GM21717 (cell line): ENCODE measurements at regions not wholly inside any gene's neighbourhood (a gene's known extent, or its start where the extent isn't known, plus 50 kb on each side); places are given as distances from the start of the nearest gene placed in this dataset.
A peak's percentile ranks its signal among the peaks of the same experiment; 100 is the strongest.
"Not testable (repeated sequence)": the region's sequence is repeated elsewhere in the genome, so short reads cannot be mapped to it uniquely, and the experiment has no call there.

Experiments
- ATAC-seq: cut with Tn5 transposase; IDR thresholded peaks from one replicate; pipeline ENCODE4 v1.9.1; 2021; ENCODE audit warnings: mild to moderate bottlenecking, moderate library complexity; ENCODE audit not compliant: unreplicated experiment

GRCh38 chr3:35194666-35195065, 444.7 kb upstream of the ARPP21 start:
- no peak for ATAC-seq

GRCh38 chr3:35198857-35199256, 440.5 kb upstream of the ARPP21 start:
- no peak for ATAC-seq

DNA sequence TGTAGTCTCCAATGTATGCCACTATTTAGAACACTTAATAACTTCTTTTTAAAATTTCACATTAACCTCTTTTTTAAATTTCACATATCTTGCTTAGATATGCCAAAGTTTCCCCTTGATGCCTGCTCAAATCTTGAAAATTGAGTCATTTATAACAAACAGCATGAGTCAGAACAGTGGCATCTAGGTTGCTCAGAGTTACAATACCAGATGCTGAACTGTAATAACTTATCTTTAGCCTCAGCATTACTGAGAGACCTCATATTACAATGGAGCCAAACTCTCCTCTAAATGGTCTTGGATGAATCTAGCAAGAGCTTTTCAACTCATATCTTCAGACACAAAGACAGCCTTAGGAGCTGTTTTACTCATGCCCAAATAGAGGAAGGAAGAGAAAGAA, 439.3 kb upstream of the ARPP21 start:
- no peak for ATAC-seq

DNA sequence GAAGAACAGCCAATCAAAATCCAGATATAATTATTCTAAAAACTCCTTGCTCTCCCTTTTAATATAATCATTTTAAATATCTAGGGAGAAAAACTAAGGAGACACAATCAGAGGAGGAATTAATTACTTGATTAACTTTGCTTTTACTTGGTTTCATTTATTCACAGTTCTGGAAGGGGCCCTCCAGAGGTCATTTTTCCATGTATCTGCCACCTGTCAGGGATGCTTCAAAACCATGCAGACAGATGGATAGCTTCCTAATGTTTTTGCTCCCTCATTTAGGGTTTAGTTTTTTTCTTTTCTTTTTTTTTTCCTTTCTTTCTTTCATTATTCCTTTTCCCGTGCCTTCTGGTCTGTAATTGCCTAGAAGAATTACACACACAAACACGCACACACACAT, 438.1 kb upstream of the ARPP21 start:
- ATAC-seq: no peak

DNA sequence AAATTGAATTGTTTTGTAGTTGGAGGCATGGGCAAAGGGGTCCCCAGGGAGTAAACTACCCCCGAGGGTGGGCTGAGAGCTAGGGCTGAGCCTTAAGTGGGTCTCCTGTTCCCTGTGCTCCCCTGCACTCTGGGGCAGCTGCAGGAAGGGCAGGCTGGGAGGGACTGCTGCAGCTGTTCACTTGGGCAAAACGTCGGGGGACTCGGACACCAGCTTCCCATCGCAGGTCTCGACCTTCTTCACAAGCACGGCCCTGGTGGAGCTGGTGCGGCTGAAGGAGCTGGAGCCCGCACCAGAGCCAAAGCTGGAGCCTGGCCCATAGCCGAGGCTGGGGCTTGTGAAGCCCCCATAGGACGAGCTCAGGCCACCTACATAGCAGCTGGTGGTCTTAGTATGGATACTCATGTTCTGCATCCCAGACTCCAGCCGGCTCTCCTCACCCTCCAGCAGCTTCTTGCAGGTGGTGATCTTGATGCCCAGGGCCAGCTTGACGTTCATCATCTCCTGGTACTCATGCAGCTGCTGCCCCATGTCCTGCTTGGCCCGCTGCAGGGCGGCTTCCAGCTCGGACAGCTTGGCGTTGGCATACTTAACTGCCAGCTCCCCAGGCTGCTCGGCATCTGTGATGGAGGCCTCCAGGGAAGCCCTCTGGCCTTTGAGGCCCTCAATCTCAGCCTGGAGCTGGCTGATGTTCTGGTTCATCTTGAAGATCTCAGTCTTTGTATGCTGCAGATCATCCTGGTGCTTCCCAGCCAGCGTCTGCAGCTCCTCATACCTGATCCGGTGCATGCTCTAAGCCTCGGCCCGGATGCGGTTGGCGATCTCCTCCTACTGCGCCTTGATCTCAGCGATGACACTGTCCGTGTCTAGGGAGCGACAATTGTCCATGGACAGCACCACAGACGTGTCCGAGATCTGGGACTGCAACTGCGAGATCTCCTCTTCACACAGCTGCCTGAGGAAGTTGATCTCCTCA, 423.5 kb upstream of the ARPP21 start:
- no peak for ATAC-seq

GRCh38 chr3:35216501-35217266, 422.6 kb upstream of the ARPP21 start:
- ATAC-seq: no peak

- ATAC-seq: no peak
Observed at GRCh38 chr3:35223632-35224394, 415.5 kb upstream of the ARPP21 start.

- no peak for ATAC-seq
Observed at GRCh38 chr3:35224565-35225295, 414.6 kb upstream of the ARPP21 start.

GRCh38 chr3:35241236-35241635, 398.1 kb upstream of the ARPP21 start:
- no peak for ATAC-seq

DNA sequence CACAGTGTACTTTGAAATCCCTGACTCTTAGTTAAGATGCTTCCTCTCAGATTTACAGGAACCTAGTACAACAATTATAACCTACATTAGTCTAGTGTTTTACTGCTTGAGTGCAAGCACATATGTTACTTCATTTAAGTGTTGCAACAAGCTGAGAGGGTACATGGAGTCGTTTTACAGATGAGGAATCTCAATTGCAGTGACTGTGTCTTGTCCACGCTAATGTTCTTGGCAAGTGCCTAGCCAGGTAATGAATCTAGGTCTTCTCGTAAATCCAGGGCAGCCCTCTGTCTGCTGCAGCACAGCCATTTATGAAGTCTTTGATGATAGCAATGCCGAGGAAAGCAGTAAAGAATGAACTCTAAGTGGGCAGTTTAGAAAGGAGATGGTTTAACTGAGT, 384.4 kb upstream of the ARPP21 start:
- ATAC-seq: no peak

DNA sequence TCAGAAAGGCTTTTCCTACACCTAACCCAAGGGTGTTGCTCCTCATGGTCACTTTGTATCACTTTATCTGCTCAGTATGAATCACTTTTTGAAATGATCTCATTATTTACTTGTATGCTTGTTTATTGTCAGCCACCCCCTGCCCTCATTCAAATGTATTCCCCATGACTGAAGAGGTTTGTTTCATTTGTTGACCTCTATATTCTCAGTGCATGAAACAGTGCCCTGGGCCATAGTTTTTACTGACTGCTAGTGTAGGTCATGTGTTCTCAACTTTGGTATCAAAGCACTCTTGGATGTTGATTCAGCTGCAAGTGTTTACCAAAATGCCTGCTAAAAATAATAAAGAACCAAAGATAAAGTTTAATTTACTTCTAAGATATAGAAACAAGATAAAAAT, 381.7 kb upstream of the ARPP21 start:
- no peak for ATAC-seq

GRCh38 chr3:35262406-35262805, 376.9 kb upstream of the ARPP21 start:
- no peak for ATAC-seq

DNA sequence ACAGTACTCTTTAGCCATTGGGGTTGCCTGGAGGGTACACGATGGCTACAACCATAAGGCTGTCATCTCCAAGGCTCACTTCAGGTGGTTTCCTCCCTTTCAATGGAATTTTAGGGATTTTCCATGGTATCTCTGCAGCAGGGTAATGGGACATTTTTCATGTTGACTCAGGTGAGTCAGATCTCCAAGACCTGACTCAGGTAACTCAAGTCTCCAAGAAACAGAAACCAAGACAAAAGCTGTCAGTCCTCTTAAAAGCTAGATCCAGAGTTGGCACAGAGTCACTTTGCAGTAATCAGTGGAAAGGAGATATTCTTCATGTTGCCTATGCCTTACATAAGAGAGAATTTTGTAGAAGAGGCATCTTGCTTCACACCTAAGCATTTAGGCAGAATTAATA, 375.8 kb upstream of the ARPP21 start:
- no peak for ATAC-seq

DNA sequence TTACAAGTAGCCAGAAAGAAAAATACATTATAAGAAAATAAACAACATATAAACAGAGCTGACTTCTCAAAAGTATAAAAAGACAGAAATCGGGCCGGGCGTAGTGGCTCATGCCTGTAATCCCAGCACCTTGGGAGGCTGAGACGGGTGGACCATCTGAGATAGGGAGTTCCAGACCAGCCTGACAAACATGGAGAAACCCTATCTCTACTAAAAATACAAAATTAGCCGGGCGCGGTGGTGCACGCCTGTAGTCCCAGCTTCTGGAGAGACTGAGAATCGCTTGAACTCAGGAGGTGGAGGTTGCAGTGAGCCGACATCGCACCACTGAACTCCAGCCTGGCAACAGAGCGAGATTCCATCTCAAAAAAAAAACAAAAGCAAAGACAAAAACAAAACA, 373.3 kb upstream of the ARPP21 start:
- ATAC-seq: not testable (repeated sequence)

- no peak for ATAC-seq
Observed at GRCh38 chr3:35275768-35276167, 363.6 kb upstream of the ARPP21 start.

GRCh38 chr3:35276568-35276967, 362.8 kb upstream of the ARPP21 start:
- no peak for ATAC-seq

DNA sequence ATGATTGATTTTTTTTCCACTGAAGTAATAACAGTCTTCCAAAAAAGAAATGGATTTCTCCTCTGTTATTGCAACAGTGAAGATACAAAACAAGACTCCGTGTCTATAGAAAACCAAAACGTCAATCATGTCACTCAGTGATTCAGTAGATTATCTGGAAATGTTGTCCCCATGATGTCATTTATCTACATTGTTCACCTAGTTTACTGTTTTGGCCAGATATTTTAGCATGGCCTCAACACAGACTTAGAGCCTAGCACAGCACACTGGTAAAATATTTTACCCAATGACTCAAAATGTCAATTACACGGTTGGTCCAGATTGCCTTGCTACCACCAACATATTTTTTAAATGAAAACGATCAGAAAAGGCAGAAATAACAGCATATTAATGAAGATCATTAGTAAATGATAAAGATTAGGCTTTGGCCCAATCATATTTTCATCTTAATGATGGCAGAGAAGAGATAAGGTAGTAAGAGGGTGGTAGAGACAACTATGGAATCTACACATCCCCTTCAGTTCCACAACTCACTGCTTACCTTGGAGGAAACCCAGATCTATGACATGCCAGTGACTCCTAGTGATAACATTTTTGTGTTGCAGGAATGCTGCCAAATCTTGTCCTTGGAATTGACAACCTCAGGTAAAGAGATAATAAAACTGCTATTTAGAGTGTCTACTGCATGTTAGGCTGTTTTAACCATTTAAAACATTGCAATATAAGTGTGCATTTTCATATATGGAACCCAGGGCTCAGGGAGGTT, 347.7 kb upstream of the ARPP21 start:
- ATAC-seq: no peak

GRCh38 chr3:35292568-35292967, 346.8 kb upstream of the ARPP21 start:
- no peak for ATAC-seq

DNA sequence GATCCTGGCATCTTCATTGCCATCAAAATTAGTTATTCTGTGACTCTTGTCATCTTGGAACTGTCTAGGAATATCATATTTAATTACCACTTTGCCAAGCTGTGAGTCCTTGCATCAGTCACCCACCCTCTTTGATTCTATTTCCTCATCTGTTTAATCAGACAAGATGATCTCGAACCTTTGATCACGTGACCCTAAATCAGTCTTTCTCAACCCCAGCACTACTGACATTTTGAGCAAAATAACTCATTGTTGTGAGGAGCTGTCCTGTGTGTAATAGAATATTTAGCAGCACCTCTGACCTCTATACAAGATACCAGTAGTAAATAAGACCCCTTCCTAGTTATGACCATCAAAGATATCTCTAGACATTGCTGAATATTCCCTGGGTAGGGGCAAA, 343.4 kb upstream of the ARPP21 start:
- ATAC-seq: no peak

DNA sequence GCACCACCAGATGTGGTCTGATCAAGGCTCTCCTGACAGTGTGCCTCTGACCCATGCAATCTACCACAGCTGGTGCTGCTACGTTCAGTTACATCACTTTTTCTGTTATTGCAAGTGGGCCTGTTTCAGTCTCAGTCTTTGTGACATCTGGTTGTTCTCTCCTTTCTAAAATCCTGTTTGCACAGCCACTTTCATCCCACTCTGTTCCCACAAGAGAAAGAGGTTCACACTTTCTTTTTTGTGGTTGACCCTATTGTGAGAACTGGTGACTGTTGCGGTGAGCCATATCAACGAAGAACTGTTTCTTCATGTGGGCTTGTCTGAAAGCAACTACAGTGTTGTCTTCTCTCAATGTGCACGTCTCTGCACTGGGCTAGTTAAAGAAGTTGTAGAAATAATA, 342.8 kb upstream of the ARPP21 start:
- ATAC-seq: peak; percentile 68
